A549 (cell line): ENCODE measurements at regions not wholly inside any gene's neighbourhood (a gene's known extent, or its start where the extent isn't known, plus 50 kb on each side); places are given as distances from the start of the nearest gene placed in this dataset.

Experiments used
- EP300 ChIP-seq, 2 experiments: fragments of >200 bp; sonication (Bioruptor Twin); formaldehyde crosslinking; IDR thresholded peaks; 2 replicates in 1 of 2; 3 replicates in 1 of 2; pipeline ENCODE4 v1.6.1; 2016 to 2017
- POLR2A ChIP-seq: IDR thresholded peaks from 2 replicates; pipeline ENCODE4 v1.6.1; 2012; ENCODE audit warnings: mild to moderate bottlenecking, low read length
- TF ChIP-seq, protein P1 (sequence below): fragments of 250-450 bp; sonication (Bioruptor Pico); IDR thresholded peaks from 2 replicates; pipeline ENCODE4 v1.5.0; 2021; ENCODE audit warnings: mild to moderate bottlenecking, moderate library complexity, borderline replicate concordance
- TF ChIP-seq, protein P2 (sequence below): fragments of >200 bp; sonication (Bioruptor Twin); formaldehyde crosslinking; IDR thresholded peaks from 3 replicates; pipeline ENCODE4 v1.5.1; 2016

DNA sequence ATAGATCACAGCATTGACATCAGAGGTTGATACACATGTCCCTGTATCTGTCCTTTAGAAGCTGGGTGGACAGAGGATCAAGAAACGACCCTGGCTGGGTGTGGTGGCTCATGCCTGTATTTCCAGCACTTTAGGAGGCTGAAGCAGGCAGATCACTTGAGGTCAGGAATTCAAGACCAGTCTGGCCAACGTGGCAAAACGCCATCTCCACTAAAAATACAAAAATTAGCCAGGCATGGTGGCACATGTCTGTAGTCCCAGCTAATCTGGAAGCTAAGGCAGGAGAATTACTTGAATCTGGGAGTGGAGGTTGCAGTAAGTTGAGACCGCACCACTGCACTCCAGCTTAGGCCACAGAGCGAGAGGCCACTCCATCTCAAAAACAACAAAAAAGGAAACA, 300.4 kb upstream of the AMELY start:
- TF ChIP-seq EP300 (IDR thresholded peaks at IDR 0.05), result no peak
- TF ChIP-seq, protein P1, sequence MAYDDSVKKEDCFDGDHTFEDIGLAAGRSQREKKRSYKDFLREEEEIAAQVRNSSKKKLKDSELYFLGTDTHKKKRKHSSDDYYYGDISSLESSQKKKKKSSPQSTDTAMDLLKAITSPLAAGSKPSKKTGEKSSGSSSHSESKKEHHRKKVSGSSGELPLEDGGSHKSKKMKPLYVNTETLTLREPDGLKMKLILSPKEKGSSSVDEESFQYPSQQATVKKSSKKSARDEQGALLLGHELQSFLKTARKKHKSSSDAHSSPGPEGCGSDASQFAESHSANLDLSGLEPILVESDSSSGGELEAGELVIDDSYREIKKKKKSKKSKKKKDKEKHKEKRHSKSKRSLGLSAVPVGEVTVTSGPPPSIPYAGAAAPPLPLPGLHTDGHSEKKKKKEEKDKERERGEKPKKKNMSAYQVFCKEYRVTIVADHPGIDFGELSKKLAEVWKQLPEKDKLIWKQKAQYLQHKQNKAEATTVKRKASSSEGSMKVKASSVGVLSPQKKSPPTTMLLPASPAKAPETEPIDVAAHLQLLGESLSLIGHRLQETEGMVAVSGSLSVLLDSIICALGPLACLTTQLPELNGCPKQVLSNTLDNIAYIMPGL (CRISPR knock-in tag), result no peak
- TF ChIP-seq, protein P2, sequence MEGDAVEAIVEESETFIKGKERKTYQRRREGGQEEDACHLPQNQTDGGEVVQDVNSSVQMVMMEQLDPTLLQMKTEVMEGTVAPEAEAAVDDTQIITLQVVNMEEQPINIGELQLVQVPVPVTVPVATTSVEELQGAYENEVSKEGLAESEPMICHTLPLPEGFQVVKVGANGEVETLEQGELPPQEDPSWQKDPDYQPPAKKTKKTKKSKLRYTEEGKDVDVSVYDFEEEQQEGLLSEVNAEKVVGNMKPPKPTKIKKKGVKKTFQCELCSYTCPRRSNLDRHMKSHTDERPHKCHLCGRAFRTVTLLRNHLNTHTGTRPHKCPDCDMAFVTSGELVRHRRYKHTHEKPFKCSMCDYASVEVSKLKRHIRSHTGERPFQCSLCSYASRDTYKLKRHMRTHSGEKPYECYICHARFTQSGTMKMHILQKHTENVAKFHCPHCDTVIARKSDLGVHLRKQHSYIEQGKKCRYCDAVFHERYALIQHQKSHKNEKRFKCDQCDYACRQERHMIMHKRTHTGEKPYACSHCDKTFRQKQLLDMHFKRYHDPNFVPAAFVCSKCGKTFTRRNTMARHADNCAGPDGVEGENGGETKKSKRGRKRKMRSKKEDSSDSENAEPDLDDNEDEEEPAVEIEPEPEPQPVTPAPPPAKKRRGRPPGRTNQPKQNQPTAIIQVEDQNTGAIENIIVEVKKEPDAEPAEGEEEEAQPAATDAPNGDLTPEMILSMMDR, result no peak
- no peak for TF ChIP-seq POLR2A
